GM20000 (cell line): ENCODE measurements at regions not wholly inside any gene's neighbourhood (a gene's known extent, or its start where the extent isn't known, plus 50 kb on each side); places are given as distances from the start of the nearest gene placed in this dataset.

Experiments used
- DNase-seq: peaks from one replicate; pipeline ENCODE4 v3.0.0; 2012; ENCODE audit warnings: low spot score
- CTCF ChIP-seq: IDR thresholded peaks from 2 replicates; pipeline ENCODE4 v1.5.1; 2012; ENCODE audit warnings: mild to moderate bottlenecking, control low read depth; ENCODE audit errors: extremely low read depth, missing control alignments

- TF ChIP-seq CTCF = no peak
- no peak for DNase-seq
Measured at GRCh38 chr1:106925750-106926149, 130.7 kb upstream of the PRMT6 start.

- no peak for DNase-seq
- TF ChIP-seq CTCF = no peak
Measured at GRCh38 chr1:106926803-106927582, 129.5 kb upstream of the PRMT6 start.

DNA sequence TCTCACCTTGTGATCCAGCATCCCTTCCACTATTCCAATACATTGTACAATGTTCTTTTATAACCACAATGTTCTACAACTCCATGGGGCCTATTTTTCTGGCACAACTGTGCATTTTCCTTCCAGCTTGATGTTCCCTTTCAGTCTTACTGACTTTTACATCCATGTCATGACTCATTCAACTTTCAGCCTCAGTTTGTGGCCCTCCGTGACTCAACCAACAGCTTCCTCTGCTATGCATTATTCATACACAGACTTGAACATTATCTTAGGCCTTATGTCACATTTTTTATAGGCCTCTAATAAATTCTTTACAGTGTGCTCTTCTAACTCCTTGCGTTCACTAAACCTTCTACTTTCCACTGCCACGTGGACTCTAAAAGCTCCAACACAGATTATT is 119.4 kb upstream of the PRMT6 start:
- no peak for DNase-seq
- TF ChIP-seq CTCF = no peak

DNA sequence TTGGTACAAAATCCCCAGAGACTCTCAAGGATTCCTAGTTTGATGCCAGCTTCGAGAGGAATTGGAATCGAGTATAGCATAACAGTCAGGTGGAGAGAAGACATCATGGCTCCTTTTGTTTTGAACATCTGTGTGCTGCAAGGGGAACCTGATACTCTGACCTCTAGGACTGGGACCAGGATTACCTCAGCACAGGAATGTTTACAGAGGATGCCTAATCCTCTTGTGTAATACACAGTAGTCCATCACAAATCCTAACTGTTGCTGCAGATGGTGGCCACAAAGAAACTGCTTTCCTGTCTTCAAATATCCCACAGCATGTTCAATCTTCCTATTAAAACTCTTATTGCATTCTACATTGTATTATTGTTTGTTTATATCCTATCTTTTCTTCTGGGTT is 111.8 kb upstream of the PRMT6 start:
- DNase-seq = no peak
- no peak for TF ChIP-seq CTCF

GRCh38 chr1:106952776-106953175 is 103.7 kb upstream of the PRMT6 start:
- no peak for DNase-seq

GRCh38 chr1:106954661-106955229 is 101.7 kb upstream of the PRMT6 start:
- no peak for TF ChIP-seq CTCF
- DNase-seq = no peak

More at GRCh38 chr1:106952776-106953175, 103.7 kb upstream of the PRMT6 start:
- TF ChIP-seq CTCF = no peak

DNA sequence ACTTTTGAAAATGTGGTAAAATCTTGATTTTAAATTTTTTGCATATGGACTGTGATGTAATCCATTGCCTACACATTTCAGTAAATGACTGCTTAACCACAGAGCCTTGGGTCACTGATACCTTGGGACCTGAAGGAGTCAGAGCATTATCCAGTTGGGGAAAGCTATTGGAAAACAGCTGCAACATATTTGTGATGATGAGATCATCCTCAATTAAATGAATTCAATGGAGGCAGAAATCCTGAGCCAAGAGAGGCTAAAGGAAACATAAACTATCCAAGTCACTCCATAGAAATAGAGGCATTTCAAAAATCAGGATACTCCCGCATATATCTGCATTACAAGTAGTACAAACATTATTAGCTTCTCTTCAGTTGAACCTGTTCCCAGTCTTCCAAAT is 99.8 kb upstream of the PRMT6 start:
- DNase-seq = no peak
- no peak for TF ChIP-seq CTCF
